Stomach (tissue), 4 donors: ENCODE measurements at regions not wholly inside any gene's neighbourhood (a gene's known extent, or its start where the extent isn't known, plus 50 kb on each side); places are given as distances from the start of the nearest gene placed in this dataset.
A peak's percentile ranks its signal among the peaks of the same experiment; 100 is the strongest.

Experiments used
- EP300 ChIP-seq: sonication (generic); formaldehyde crosslinking; IDR thresholded peaks from one replicate; pipeline ENCODE4 v1.6.1; 2017; ENCODE audit warnings: antibody characterized with exemption
- POLR2A ChIP-seq, 4 donors: fragments of 450-650 bp; IDR thresholded peaks; one replicate each; pipeline ENCODE4 v1.6.1; 2016; ENCODE audit warnings: antibody characterized with exemption in 4 of 4, control low read depth in 2 of 4, mild to moderate bottlenecking in 1 of 4, moderate library complexity in 1 of 4
- POLR2AphosphoS5 ChIP-seq, 3 donors: sonication (generic); formaldehyde crosslinking; IDR thresholded peaks; one replicate each; pipeline ENCODE4 v1.6.1; 2016; ENCODE audit warnings: antibody characterized with exemption in 3 of 3
- TF ChIP-seq, protein P1 (sequence below), 7 experiments: fragments of 450-650 bp in 4 of 7; fragments of 200-600 bp in 3 of 7; sonication (generic) in 3 of 7; IDR thresholded peaks; one replicate each; pipeline ENCODE4 v1.5.1; 2016 to 2019; ENCODE audit warnings: antibody characterized with exemption in 7 of 7, control low read depth in 2 of 7, mild to moderate bottlenecking in 1 of 7

DNA sequence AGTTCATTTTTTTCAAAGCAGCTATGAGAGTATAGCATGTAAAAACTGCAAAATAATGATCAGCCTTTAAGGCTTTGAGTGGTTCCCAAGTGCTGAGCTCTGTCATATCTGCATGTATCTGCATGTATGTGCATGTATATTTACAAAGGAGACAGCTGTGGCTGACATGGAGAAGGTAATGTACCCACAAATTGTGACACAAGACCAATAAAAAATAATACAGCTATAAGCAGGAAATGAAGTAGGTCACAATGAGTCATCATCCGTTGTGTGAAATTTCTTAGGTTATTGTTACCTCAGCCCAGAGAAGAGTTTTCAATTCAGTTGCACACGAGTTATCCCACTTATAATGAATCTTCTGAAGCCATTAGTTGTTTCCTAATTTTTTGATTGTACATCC is 60.9 kb upstream of the MED4 start:
- TF ChIP-seq, protein P1, sequence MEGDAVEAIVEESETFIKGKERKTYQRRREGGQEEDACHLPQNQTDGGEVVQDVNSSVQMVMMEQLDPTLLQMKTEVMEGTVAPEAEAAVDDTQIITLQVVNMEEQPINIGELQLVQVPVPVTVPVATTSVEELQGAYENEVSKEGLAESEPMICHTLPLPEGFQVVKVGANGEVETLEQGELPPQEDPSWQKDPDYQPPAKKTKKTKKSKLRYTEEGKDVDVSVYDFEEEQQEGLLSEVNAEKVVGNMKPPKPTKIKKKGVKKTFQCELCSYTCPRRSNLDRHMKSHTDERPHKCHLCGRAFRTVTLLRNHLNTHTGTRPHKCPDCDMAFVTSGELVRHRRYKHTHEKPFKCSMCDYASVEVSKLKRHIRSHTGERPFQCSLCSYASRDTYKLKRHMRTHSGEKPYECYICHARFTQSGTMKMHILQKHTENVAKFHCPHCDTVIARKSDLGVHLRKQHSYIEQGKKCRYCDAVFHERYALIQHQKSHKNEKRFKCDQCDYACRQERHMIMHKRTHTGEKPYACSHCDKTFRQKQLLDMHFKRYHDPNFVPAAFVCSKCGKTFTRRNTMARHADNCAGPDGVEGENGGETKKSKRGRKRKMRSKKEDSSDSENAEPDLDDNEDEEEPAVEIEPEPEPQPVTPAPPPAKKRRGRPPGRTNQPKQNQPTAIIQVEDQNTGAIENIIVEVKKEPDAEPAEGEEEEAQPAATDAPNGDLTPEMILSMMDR (IDR thresholded peaks at IDR 0.05) = no peak
- no peak for TF ChIP-seq EP300
- no peak for TF ChIP-seq POLR2A (IDR thresholded peaks at IDR 0.05)
- peak in 1 of 3 donors; percentile 23 for TF ChIP-seq POLR2AphosphoS5 (IDR thresholded peaks at IDR 0.05)
